ENCODE measurements at regions not wholly inside any gene's neighbourhood (a gene's known extent, or its start where the extent isn't known, plus 50 kb on each side); places are given as distances from the start of the nearest gene placed in this dataset.

DNA sequence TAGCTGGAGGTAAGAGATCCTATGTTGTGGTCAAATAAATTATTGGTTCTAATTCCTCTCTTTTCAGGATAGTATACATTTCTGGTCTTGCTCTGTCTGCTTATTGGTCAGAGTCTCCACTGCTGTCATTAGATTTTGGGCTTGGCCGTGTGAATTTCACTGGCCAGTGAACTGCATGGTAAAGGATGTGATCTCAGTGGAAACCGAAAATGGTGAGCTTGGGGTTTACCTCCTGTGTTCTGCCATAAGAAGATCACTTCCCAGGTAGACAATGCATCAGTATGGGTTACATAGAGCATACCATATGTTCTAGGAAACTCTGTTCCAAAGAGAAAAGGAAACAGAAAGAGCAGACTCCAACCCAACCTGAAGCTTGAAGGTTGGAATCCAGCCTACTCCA is 1123.3 kb upstream of the B3GALT2 start:
- TF ChIP-seq, protein P1, sequence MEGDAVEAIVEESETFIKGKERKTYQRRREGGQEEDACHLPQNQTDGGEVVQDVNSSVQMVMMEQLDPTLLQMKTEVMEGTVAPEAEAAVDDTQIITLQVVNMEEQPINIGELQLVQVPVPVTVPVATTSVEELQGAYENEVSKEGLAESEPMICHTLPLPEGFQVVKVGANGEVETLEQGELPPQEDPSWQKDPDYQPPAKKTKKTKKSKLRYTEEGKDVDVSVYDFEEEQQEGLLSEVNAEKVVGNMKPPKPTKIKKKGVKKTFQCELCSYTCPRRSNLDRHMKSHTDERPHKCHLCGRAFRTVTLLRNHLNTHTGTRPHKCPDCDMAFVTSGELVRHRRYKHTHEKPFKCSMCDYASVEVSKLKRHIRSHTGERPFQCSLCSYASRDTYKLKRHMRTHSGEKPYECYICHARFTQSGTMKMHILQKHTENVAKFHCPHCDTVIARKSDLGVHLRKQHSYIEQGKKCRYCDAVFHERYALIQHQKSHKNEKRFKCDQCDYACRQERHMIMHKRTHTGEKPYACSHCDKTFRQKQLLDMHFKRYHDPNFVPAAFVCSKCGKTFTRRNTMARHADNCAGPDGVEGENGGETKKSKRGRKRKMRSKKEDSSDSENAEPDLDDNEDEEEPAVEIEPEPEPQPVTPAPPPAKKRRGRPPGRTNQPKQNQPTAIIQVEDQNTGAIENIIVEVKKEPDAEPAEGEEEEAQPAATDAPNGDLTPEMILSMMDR (IDR thresholded peaks at IDR 0.05; ENCODE audit: extremely low read depth in 1 of 2, insufficient read depth in 1 of 2, low read depth in 1 of 2, low read length in 2 of 2), result no peak
- no peak for TF ChIP-seq POLR2A (IDR thresholded peaks at IDR 0.05; ENCODE audit: low read depth, low read length)
- TF ChIP-seq POLR2AphosphoS5 (IDR thresholded peaks at IDR 0.05; ENCODE audit: insufficient read depth, low read depth, low read length), result no peak
- TF ChIP-seq EZH2 (IDR thresholded peaks at IDR 0.05; ENCODE audit: borderline replicate concordance, low read depth, low read length, severe bottlenecking), result no peak
- TF ChIP-seq, protein P2, sequence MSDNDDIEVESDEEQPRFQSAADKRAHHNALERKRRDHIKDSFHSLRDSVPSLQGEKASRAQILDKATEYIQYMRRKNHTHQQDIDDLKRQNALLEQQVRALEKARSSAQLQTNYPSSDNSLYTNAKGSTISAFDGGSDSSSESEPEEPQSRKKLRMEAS (IDR thresholded peaks at IDR 0.05; ENCODE audit: insufficient read depth, insufficient read length), result no peak
- TF ChIP-seq GATA2 (IDR thresholded peaks at IDR 0.05; ENCODE audit: insufficient read depth, insufficient read length, low read depth, low read length), result no peak
